Activated B cell treated with CpG ODN at 0.5 μM for 24 hours (primary cell): ENCODE measurements at regions not wholly inside any gene's neighbourhood (a gene's known extent, or its start where the extent isn't known, plus 50 kb on each side); places are given as distances from the start of the nearest gene placed in this dataset.

Experiments
- ATAC-seq: fragments of 200-7000 bp; cut with Tn5 transposase; one replicate; pipeline ENCODE4 v1.10.0; 2021; ENCODE audit warnings: low read depth, mild to moderate bottlenecking, moderate library complexity
- CTCF ChIA-PET: fragments of 350-600 bp; sonication (Branson Sonifier 250); formaldehyde crosslinking; loops from one replicate; lab custom pipeline; 2021; ENCODE audit warnings: antibody characterized with exemption; lab: Charles Lee
- POLR2A ChIA-PET: fragments of 350-600 bp; sonication (Branson Sonifier 250); formaldehyde crosslinking; loops from one replicate; lab custom pipeline; 2021; ENCODE audit warnings: antibody characterized with exemption; lab: Charles Lee
- DNase-seq: peaks from one replicate; pipeline ENCODE4 v3.0.0; 2022
- H3K27ac Mint-ChIP-seq: one replicate; pipeline ENCODE4 v1.8.0; 2020; ENCODE audit warnings: mixed read lengths
- H3K27me3 Mint-ChIP-seq: one replicate; pipeline ENCODE4 v1.8.0; 2021; ENCODE audit warnings: mixed read lengths
- H3K36me3 Mint-ChIP-seq: one replicate; pipeline ENCODE4 v1.8.0; 2021; ENCODE audit warnings: low read depth, mixed read lengths
- H3K4me1 Mint-ChIP-seq: one replicate; pipeline ENCODE4 v1.8.0; 2021; ENCODE audit warnings: mixed read lengths
- H3K4me3 Mint-ChIP-seq: one replicate; pipeline ENCODE4 v1.8.0; 2020; ENCODE audit warnings: mild to moderate bottlenecking, mixed read lengths
- H3K9me3 Mint-ChIP-seq: one replicate; pipeline ENCODE4 v1.8.0; 2020; ENCODE audit warnings: mixed read lengths
- CTCF ChIP-seq: fragments of 200-600 bp; IDR thresholded peaks from one replicate; pipeline ENCODE4 v1.8.0; 2022; ENCODE audit warnings: antibody characterized with exemption, mild to moderate bottlenecking
- intact Hi-C: fragments of 100-400 bp; cut with micrococcal nuclease; formaldehyde crosslinking; loops from one replicate; pipeline ENCODE4 v1.15.1; 2024

DNA sequence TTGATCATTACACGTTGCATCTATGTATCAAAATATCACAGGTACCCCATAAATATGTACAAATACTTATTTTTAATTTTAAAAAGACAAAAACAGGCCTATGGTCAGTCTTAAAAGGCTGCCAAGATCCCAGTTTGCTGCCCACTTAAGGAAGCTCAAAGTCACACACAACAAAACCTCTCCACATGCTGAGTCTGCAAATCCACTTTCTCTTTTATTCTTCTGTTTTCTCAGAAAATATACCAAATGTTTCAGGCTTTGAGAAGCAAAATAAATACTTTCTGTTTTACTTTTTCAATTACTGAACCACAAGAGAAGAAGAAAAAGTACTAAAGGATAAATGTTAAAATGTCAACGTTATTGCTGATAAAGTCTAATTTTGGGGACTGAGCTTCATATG, 107.8 kb upstream of the MANEA start:
- H3K4me3 Mint-ChIP-seq = no peak overlapping the region
- H3K27me3 Mint-ChIP-seq = no peaks in the 10 kb centered on the region
- no peaks in the 10 kb centered on the region for H3K36me3 Mint-ChIP-seq
- no peak for ATAC-seq
- TF ChIP-seq CTCF = no peak
- no peak for DNase-seq
- peaks cover 2% of the 10 kb centered on the region for H3K9me3 Mint-ChIP-seq
- H3K4me1 Mint-ChIP-seq = no peaks in the 10 kb centered on the region
- ChIA-PET POLR2A (no interaction called here), CTCF (no interaction called here)
- no peak overlapping the region for H3K27ac Mint-ChIP-seq
- intact Hi-C loops = no loop called here

DNA sequence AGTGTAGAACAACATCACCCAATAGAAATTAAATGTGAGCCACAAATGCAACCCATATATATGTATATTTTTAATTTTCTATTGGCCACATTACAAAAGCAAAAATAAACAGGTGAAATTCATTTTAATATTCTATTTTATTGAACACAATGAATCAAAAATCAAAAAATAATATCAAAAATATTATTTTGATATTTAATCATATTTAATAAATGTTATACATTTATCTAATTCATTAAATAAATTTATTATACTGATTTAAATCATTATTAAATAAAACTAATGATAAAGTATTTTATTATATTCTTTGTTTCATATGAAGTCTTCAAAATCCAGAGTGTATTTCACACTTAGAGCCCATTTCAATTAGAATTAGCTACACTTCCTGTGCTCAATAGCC, 98.4 kb upstream of the MANEA start:
- no peaks in the 10 kb centered on the region for H3K36me3 Mint-ChIP-seq
- ChIA-PET POLR2A (no interaction called here), CTCF (no interaction called here)
- no peak overlapping the region for H3K27ac Mint-ChIP-seq
- no peak for DNase-seq
- H3K4me3 Mint-ChIP-seq = no peak overlapping the region
- no peak for TF ChIP-seq CTCF
- no peaks in the 10 kb centered on the region for H3K27me3 Mint-ChIP-seq
- no peaks in the 10 kb centered on the region for H3K4me1 Mint-ChIP-seq
- no peak for ATAC-seq
- H3K9me3 Mint-ChIP-seq = peaks cover 11% of the 10 kb centered on the region
- intact Hi-C loops = no loop called here

DNA sequence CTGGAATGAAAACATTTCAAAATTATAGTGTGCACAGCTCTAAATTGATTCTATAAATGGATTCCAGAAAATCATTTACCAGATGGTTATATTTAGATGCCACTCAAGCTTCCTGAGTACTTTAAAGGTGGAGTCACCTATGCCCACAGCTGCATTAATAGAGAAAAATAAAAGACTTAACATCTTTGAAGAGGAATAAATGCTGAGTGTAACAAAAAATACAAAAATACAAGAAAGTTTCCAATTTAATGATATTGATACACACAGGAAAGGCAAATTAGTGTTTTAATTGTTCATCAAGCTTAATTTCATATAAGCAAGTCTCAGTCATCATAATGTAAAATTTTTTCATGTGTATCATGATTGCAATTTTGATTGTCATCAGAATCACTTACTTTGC, 89.5 kb upstream of the MANEA start:
- Mint-ChIP-seq H3K27ac (no peak overlapping the region), H3K27me3 (no peaks in the 10 kb centered on the region), H3K36me3 (no peaks in the 10 kb centered on the region), H3K4me3 (no peak overlapping the region), H3K9me3 (peaks cover 2% of the 10 kb centered on the region), H3K4me1 (peaks cover 4% of the 10 kb centered on the region)
- POLR2A ChIA-PET = no interaction called here
- DNase-seq = no peak
- intact Hi-C loops = no loop called here
- TF ChIP-seq CTCF = no peak
- no peak for ATAC-seq
- CTCF ChIA-PET = no interaction called here

GRCh38 chr6:95489185-95489863, 88.0 kb upstream of the MANEA start:
- Mint-ChIP-seq H3K4me1 (peaks cover 4% of the 10 kb centered on the region), H3K27me3 (no peaks in the 10 kb centered on the region), H3K4me3 (no peak overlapping the region), H3K9me3 (no peaks in the 10 kb centered on the region), H3K27ac (no peak overlapping the region), H3K36me3 (no peaks in the 10 kb centered on the region)
- DNase-seq (no peak), ATAC-seq (no peak)
- intact Hi-C loops = no loop called here
- POLR2A ChIA-PET = no interaction called here
- no peak for TF ChIP-seq CTCF
- CTCF ChIA-PET = no interaction called here

GRCh38 chr6:95496769-95497426, 80.4 kb upstream of the MANEA start:
- H3K9me3 Mint-ChIP-seq = no peaks in the 10 kb centered on the region
- ATAC-seq = no peak
- H3K4me1 Mint-ChIP-seq = no peaks in the 10 kb centered on the region
- no peak overlapping the region for H3K27ac Mint-ChIP-seq
- H3K36me3 Mint-ChIP-seq = no peaks in the 10 kb centered on the region
- intact Hi-C loops = no loop called here
- no peak for TF ChIP-seq CTCF
- POLR2A ChIA-PET = no interaction called here
- no peak for DNase-seq
- CTCF ChIA-PET = no interaction called here
- no peak overlapping the region for H3K4me3 Mint-ChIP-seq
- no peaks in the 10 kb centered on the region for H3K27me3 Mint-ChIP-seq
